Thyroid gland (tissue), 4 donors: ENCODE measurements at regions not wholly inside any gene's neighbourhood (a gene's known extent, or its start where the extent isn't known, plus 50 kb on each side); places are given as distances from the start of the nearest gene placed in this dataset.

Experiments used
- DNase-seq, 2 donors: peaks; one replicate each; pipeline ENCODE4 v3.0.0-alpha.2; 2019
- H3K27ac ChIP-seq, 3 donors: fragments of 200-600 bp; sonication (generic); 1 replicate in 2 of 3; 2 replicates in 1 of 3; pipeline ENCODE4 v1.5.1; 2016 to 2019; ENCODE audit warnings: mild to moderate bottlenecking in 1 of 3, moderate library complexity in 1 of 3
- H3K27me3 ChIP-seq: fragments of 200-600 bp; sonication (generic); one replicate; pipeline ENCODE4 v1.5.1; 2019
- H3K36me3 ChIP-seq, 2 donors: fragments of 200-600 bp; sonication (generic); one replicate each; pipeline ENCODE4 v1.5.1; 2016 to 2019
- H3K4me1 ChIP-seq, 2 donors: fragments of 200-600 bp; sonication (generic); one replicate each; pipeline ENCODE4 v1.5.1; 2017 to 2019
- H3K4me3 ChIP-seq, 3 donors: fragments of 200-600 bp; sonication (generic); replicated peaks in 1 of 3; 1 replicate in 2 of 3; 2 replicates in 1 of 3; pipeline ENCODE4 v1.5.1; 2016; ENCODE audit warnings: mild to moderate bottlenecking in 1 of 3
- H3K9me3 ChIP-seq: fragments of 200-600 bp; sonication (generic); one replicate; pipeline ENCODE4 v1.5.1; 2017
- POLR2A ChIP-seq, 2 donors: fragments of 450-650 bp; IDR thresholded peaks; one replicate each; pipeline ENCODE4 v1.6.1; 2017; ENCODE audit warnings: antibody characterized with exemption in 2 of 2, mild to moderate bottlenecking in 2 of 2, moderate library complexity in 1 of 2
- WGBS, 2 donors: methylation state at CpG; one replicate each; pipeline ENCODE4 v1.1.5; 2017; 5-methylcytosine and 5-hydroxymethylcytosine counted together
- intact Hi-C: fragments of 100-400 bp; cut with DNase I; formaldehyde crosslinking; loops from one replicate; pipeline ENCODE4 v1.15.1; 2023
- TF ChIP-seq, protein P1 (sequence below), 6 experiments: fragments of 200-600 bp in 3 of 6; fragments of 450-650 bp in 3 of 6; sonication (generic) in 3 of 6; IDR thresholded peaks; one replicate each; pipeline ENCODE4 v1.5.1; 2016 to 2019; ENCODE audit warnings: antibody characterized with exemption in 6 of 6, mild to moderate bottlenecking in 2 of 6, inconsistent platforms in 1 of 6, moderate library complexity in 1 of 6

DNA sequence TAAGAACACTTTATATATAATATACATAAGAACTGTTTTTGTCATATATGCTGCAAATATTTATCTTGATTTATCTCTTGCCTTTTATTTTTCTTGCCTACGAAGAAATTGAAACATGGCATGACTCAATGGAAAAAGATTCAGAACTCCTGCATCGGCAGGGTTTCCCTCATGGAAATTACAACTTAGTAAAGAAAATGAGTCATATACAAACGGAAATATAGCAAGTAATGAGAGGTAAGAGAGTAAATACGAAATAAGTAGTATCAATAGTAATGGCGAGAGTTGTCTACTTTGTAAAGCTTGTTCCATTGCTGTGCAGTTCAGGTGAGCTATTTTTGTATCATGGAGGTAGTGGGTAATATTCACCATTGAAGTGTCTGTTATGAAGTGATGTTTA lies 350.4 kb downstream of the DDX10 start:
- DNase-seq = no peak
- Histone ChIP-seq H3K4me1 (no peaks in the 10 kb centered on the region), H3K9me3 (no peaks in the 10 kb centered on the region), H3K27ac (no peak overlapping the region), H3K36me3 (no peaks in the 10 kb centered on the region), H3K4me3 (no peak overlapping the region), H3K27me3 (no peaks in the 10 kb centered on the region)
- 80 to 87% methylated on average over 5 of the region's 5 CpGs for WGBS, 2 donors
- TF ChIP-seq POLR2A (IDR thresholded peaks at IDR 0.05) = no peak
- TF ChIP-seq, protein P1, sequence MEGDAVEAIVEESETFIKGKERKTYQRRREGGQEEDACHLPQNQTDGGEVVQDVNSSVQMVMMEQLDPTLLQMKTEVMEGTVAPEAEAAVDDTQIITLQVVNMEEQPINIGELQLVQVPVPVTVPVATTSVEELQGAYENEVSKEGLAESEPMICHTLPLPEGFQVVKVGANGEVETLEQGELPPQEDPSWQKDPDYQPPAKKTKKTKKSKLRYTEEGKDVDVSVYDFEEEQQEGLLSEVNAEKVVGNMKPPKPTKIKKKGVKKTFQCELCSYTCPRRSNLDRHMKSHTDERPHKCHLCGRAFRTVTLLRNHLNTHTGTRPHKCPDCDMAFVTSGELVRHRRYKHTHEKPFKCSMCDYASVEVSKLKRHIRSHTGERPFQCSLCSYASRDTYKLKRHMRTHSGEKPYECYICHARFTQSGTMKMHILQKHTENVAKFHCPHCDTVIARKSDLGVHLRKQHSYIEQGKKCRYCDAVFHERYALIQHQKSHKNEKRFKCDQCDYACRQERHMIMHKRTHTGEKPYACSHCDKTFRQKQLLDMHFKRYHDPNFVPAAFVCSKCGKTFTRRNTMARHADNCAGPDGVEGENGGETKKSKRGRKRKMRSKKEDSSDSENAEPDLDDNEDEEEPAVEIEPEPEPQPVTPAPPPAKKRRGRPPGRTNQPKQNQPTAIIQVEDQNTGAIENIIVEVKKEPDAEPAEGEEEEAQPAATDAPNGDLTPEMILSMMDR (IDR thresholded peaks at IDR 0.05) = no peak
- intact Hi-C loops = no loop called here

DNA sequence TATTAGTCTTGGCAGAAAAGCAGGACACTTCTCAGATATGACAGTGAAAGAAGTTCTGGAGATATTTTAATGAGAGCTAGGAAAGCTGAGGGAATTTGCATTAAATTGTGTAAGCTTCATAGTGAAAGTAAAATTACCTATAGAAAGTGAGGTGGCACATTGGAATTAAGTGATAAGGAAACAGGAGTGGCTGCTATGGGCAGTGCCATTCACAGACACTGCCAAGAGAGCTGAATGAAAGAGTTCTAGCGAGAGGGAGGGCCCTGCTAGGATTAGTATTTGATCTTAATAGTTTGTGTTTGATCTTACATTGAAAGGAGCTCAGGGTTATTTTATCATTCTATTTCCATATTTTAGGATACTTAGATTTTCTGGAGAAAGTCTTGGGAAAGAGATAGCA lies 351.9 kb downstream of the DDX10 start:
- H3K27me3 ChIP-seq = no peaks in the 10 kb centered on the region
- WGBS, 2 donors = 43 to 94% methylated on average over 1 of the region's 1 CpG
- H3K36me3 ChIP-seq = no peaks in the 10 kb centered on the region
- no peak for DNase-seq
- intact Hi-C loops = no loop called here
- TF ChIP-seq, protein P1 (IDR thresholded peaks at IDR 0.05) = no peak
- TF ChIP-seq POLR2A (IDR thresholded peaks at IDR 0.05) = no peak
- H3K9me3 ChIP-seq = no peaks in the 10 kb centered on the region
- no peak overlapping the region for H3K4me3 ChIP-seq
- no peak overlapping the region for H3K27ac ChIP-seq
- no peaks in the 10 kb centered on the region for H3K4me1 ChIP-seq

DNA sequence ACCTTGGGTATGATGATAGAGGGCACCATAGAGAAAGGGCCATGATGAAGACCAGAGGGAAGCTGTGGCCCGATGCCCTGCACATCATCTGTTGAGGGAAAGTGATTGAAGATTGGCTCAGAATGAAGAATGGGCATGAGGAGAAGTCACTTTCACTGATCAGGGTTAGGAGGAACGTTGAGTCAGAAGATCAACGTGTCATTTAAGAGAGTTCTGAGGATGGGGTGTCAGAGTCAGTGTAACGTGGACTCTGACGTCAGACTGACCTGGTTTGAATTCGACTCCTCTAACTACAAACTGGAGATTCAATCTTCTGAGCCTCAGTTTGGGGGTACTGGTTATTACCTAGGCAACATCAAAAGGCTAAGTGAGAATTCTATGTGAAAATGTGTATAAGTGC lies 352.6 kb downstream of the DDX10 start:
- Histone ChIP-seq H3K9me3 (no peaks in the 10 kb centered on the region), H3K36me3 (no peaks in the 10 kb centered on the region), H3K27me3 (no peaks in the 10 kb centered on the region), H3K4me3 (no peak overlapping the region), H3K27ac (no peak overlapping the region), H3K4me1 (no peaks in the 10 kb centered on the region)
- DNase-seq = no peak
- TF ChIP-seq, protein P1 (IDR thresholded peaks at IDR 0.05) = no peak
- no peak for TF ChIP-seq POLR2A (IDR thresholded peaks at IDR 0.05)
- 84 to 86% methylated on average over 6 of the region's 6 CpGs for WGBS, 2 donors
- intact Hi-C loops = no loop called here

DNA sequence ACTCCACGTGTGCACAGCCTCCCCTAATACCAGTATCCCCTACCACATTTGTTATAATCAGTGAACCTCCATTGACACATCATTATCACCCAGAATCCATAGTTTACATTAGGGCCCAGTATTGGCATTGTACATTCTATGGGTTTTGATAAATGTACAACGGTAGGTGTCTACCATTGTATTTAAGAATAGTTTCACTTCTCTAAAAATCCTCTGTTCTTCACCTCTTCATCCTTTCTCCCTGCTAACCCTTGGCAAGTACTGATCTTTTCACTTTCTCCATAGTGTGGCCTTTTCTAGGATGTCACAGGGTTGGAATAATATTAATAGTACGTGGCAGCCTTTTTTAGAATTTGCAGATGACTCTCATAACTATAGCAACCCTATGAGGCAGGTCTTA lies 353.8 kb downstream of the DDX10 start:
- 64 to 80% methylated on average over 3 of the region's 3 CpGs for WGBS, 2 donors
- H3K27ac ChIP-seq = no peak overlapping the region
- H3K36me3 ChIP-seq = no peaks in the 10 kb centered on the region
- TF ChIP-seq POLR2A (IDR thresholded peaks at IDR 0.05) = no peak
- TF ChIP-seq, protein P1 (IDR thresholded peaks at IDR 0.05) = no peak
- no peaks in the 10 kb centered on the region for H3K4me1 ChIP-seq
- intact Hi-C loops = no loop called here
- H3K4me3 ChIP-seq = no peak overlapping the region
- H3K9me3 ChIP-seq = no peaks in the 10 kb centered on the region
- no peak for DNase-seq
- H3K27me3 ChIP-seq = no peaks in the 10 kb centered on the region

DNA sequence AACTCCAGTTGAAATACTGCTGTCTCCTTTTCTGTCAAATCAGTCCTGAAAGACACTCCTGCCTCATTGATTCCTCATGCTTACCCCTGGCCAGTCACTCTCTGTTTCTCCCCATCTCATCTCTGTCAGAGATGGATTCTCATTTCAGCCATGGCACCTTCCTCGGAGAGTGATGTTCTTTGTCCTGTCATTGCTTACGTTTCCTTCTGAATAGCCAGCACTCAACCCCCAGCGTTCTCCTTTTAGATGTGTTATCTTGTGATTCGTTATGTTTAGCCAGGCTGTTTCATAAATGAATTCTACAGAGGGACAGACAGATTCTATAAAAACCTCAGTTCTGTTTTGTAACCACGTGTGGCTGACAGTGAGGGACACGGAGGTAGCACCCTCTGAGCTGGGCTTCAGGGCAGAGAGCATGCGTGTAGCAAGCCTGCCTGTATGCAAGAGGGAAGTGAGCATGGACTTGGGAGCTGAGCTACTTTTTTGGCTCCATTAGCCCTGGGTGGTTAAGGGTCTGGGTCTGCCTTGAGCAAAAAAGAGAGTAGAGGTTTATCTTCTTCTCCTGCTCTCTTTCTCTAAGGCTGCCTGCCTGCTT lies 354.6 kb downstream of the DDX10 start:
- Histone ChIP-seq H3K4me3 (no peak overlapping the region), H3K36me3 (no peaks in the 10 kb centered on the region), H3K4me1 (no peaks in the 10 kb centered on the region), H3K27ac (no peak overlapping the region), H3K27me3 (no peaks in the 10 kb centered on the region), H3K9me3 (no peaks in the 10 kb centered on the region)
- no peak for TF ChIP-seq POLR2A (IDR thresholded peaks at IDR 0.05)
- TF ChIP-seq, protein P1 (IDR thresholded peaks at IDR 0.05) = no peak
- 79 to 81% methylated on average over 7 of the region's 7 CpGs for WGBS, 2 donors
- intact Hi-C loops = no loop called here
- DNase-seq = no peak
